HepG2 (cell line): ENCODE measurements at regions not wholly inside any gene's neighbourhood (a gene's known extent, or its start where the extent isn't known, plus 50 kb on each side); places are given as distances from the start of the nearest gene placed in this dataset.

Source experiments
- ATAC-seq: fragments of 200-7000 bp; cut with Tn5 transposase; 3 replicates; pipeline ENCODE4 v1.9.1; 2020; ENCODE audit warnings: mild to moderate bottlenecking, moderate library complexity
- BruUV-seq: library from RNA; stranded (reverse); fragments of 400-500 nt; replicated peaks from 2 replicates; lab custom pipeline; 2021; lab: Mats Ljungman, UMichigan
- CTCF ChIA-PET: fragments of 300-600 bp; formaldehyde crosslinking; extraction: SDS; loops from one replicate; lab custom pipeline; 2021; ENCODE audit warnings: low total read pairs, inconsistent platforms, low intra/inter-chr PET ratio; lab: Yijun Ruan, JAX
- POLR2A ChIA-PET: fragments of 350-600 bp; sonication (Branson Sonifier 250); formaldehyde crosslinking; loops from one replicate; lab custom pipeline; 2020; ENCODE audit warnings: antibody characterized with exemption, inconsistent platforms; lab: Yijun Ruan, JAX
- DNase-seq: peaks from one replicate; pipeline ENCODE4 v3.0.0-alpha.2; 2015; ENCODE audit warnings: low spot score
- FAIRE-seq: peaks from 3 replicates; lab custom pipeline; 2011; peaks lifted over from hg19 to GRCh38; lab: Jason Lieb, UNC
- H2AFZ ChIP-seq: one replicate; pipeline ENCODE4 v1.6.1; 2011; ENCODE audit warnings: low read length, inconsistent platforms
- H3K27ac ChIP-seq: fragments of 300-600 bp; 3 replicates; pipeline ENCODE4 v1.8.0; 2011; ENCODE audit warnings: mixed run types, mild to moderate bottlenecking, mixed read lengths, low read length, inconsistent platforms; ENCODE audit not compliant: insufficient read depth; ENCODE audit errors: extremely low read length
- H3K27me3 ChIP-seq, 2 experiments: fragments of 200-600 bp in 1 of 2; 2 replicates in 1 of 2; 3 replicates in 1 of 2; pipeline versions ENCODE4 v1.6.0 to v1.8.0; 2011; ENCODE audit warnings: low read length in 2 of 2, mild to moderate bottlenecking in 2 of 2, moderate library complexity in 2 of 2, inconsistent platforms in 1 of 2; ENCODE audit not compliant: insufficient read depth in 2 of 2, control insufficient read depth in 1 of 2
- H3K36me3 ChIP-seq, 2 experiments: fragments of 200-600 bp in 1 of 2; replicated peaks in 1 of 2; 2 replicates in 1 of 2; 3 replicates in 1 of 2; pipeline versions ENCODE4 v1.5.1 to v1.8.0; 2011; ENCODE audit warnings: low read length in 2 of 2, inconsistent platforms in 1 of 2; ENCODE audit not compliant: insufficient read depth in 2 of 2, control insufficient read depth in 1 of 2
- H3K4me1 ChIP-seq: 2 replicates; pipeline ENCODE4 v1.5.1; 2012; ENCODE audit warnings: low read length, inconsistent platforms; ENCODE audit not compliant: insufficient read depth
- H3K4me2 ChIP-seq: 2 replicates; pipeline ENCODE4 v1.6.0; 2011; ENCODE audit warnings: low read depth, low read length, inconsistent platforms
- H3K4me3 ChIP-seq, 3 experiments: fragments of 200-600 bp in 1 of 3; sonication (generic), shearing (Covaris generic) in 1 of 3; replicated peaks in 1 of 3; 2 replicates each; pipeline ENCODE4 v1.5.1; 2011 to 2016; ENCODE audit warnings: low read length in 3 of 3, inconsistent platforms in 2 of 3, low read depth in 2 of 3, mild to moderate bottlenecking in 2 of 3, control low read depth in 1 of 3, mixed read lengths in 1 of 3; ENCODE audit not compliant: insufficient read depth in 1 of 3
- H3K79me2 ChIP-seq: one replicate; pipeline ENCODE4 v1.6.1; 2011; ENCODE audit warnings: low read length, inconsistent platforms; ENCODE audit not compliant: insufficient read depth
- H3K9ac ChIP-seq: 2 replicates; pipeline ENCODE4 v1.6.0; 2011; ENCODE audit warnings: mild to moderate bottlenecking, low read depth, low read length, inconsistent platforms; ENCODE audit not compliant: insufficient read depth
- H3K9me3 ChIP-seq: 2 replicates; pipeline ENCODE4 v1.5.1; 2012; ENCODE audit warnings: mild to moderate bottlenecking, low read length
- H4K20me1 ChIP-seq: 2 replicates; pipeline ENCODE4 v1.6.0; 2011; ENCODE audit warnings: inconsistent platforms, mild to moderate bottlenecking, low read length, moderate library complexity; ENCODE audit not compliant: insufficient read depth
- ARNTL ChIP-seq: sonication (generic); formaldehyde crosslinking; IDR thresholded peaks from 2 replicates; pipeline ENCODE4 v1.4.0; 2020; ENCODE audit warnings: mild to moderate bottlenecking, missing genetic modification reagents
- GFI1 ChIP-seq: sonication (generic); formaldehyde crosslinking; IDR thresholded peaks from 2 replicates; pipeline ENCODE4 v1.5.0; 2020; ENCODE audit warnings: missing genetic modification reagents, mild to moderate bottlenecking, borderline replicate concordance
- HINFP ChIP-seq: sonication (generic); formaldehyde crosslinking; IDR thresholded peaks from 2 replicates; pipeline ENCODE4 v1.4.0; 2020; ENCODE audit warnings: low read depth, mild to moderate bottlenecking, missing genetic modification reagents
- HOXA5 ChIP-seq: sonication (generic); formaldehyde crosslinking; IDR thresholded peaks from 2 replicates; pipeline ENCODE4 v1.4.0; 2020; ENCODE audit warnings: missing genetic modification reagents
- KAT7 ChIP-seq: IDR thresholded peaks from 2 replicates; pipeline ENCODE4 v1.6.1; 2018; ENCODE audit warnings: borderline replicate concordance, missing compliant biosample characterization
- ZNF597 ChIP-seq: sonication (generic); formaldehyde crosslinking; IDR thresholded peaks from 2 replicates; pipeline ENCODE4 v1.5.0; 2020; ENCODE audit warnings: missing genetic modification reagents
- ZNF609 ChIP-seq: sonication (generic); formaldehyde crosslinking; IDR thresholded peaks from 2 replicates; pipeline ENCODE4 v1.4.0; 2020; ENCODE audit warnings: mild to moderate bottlenecking, missing genetic modification reagents, borderline replicate concordance
- ZNF687 ChIP-seq: sonication (generic); formaldehyde crosslinking; IDR thresholded peaks from 2 replicates; pipeline ENCODE4 v1.5.1; 2020; ENCODE audit warnings: mild to moderate bottlenecking, missing genetic modification reagents, moderate library complexity
- WGBS: methylation state at CpG from one replicate; pipeline ENCODE4 v1.1.6; 2017; ENCODE audit warnings: low lambda C conversion rate; 5-methylcytosine and 5-hydroxymethylcytosine counted together
- in situ Hi-C: cut with HindIII; loops from 2 replicates; pipeline ENCODE4 v1.10.0; 2017; ENCODE audit warnings: low pct_unique_long_range_greater_than_20kb; ENCODE audit not compliant: extremely low pct_ligation_motif_present
- intact Hi-C: fragments of 100-400 bp; cut with micrococcal nuclease; formaldehyde crosslinking; loops from one replicate; pipeline ENCODE4 v1.10.0; 2022; ENCODE audit not compliant: unreplicated experiment

- H3K9me3 ChIP-seq, result no peaks in the 10 kb centered on the region
- intact Hi-C loops (no loop called here), in situ Hi-C loops (no loop called here)
- H3K9ac ChIP-seq, result no peak overlapping the region
- H3K4me2 ChIP-seq, result peak overlapping the region; percentile 32; the same call in 1 of the 2 replicates
- ATAC-seq (no peak; the same call in 2 of the 3 replicates), DNase-seq (no peak), FAIRE-seq (no peak)
- no peak overlapping the region for H2AFZ ChIP-seq
- no TSS peak for BruUV-seq
- H3K4me3 ChIP-seq, result no peak overlapping the region; a peak in 1 of 6 replicates
- no peak overlapping the region for H3K27ac ChIP-seq
- ChIA-PET POLR2A (no interaction called here), CTCF (no interaction called here)
- no peaks in the 10 kb centered on the region for H4K20me1 ChIP-seq
- TF ChIP-seq HINFP (CRISPR knock-in tag), result no peak
- no peak for TF ChIP-seq ARNTL (CRISPR knock-in tag)
- no peak for TF ChIP-seq ZNF609 (CRISPR knock-in tag)
- TF ChIP-seq ZNF597, result no peak
- no peak for TF ChIP-seq KAT7 (CRISPR knock-in tag)
- peak; percentile 41 for TF ChIP-seq ZNF687 (CRISPR knock-in tag)
- TF ChIP-seq HOXA5, result no peak
- no peak for TF ChIP-seq GFI1
- no peaks in the 10 kb centered on the region for H3K36me3 ChIP-seq
- 58% methylated on average over 13 of the region's 13 CpGs for WGBS
- peaks cover 36% of the 10 kb centered on the region for H3K4me1 ChIP-seq
- H3K27me3 ChIP-seq, result no peaks in the 10 kb centered on the region
- H3K79me2 ChIP-seq, result no peaks in the 10 kb centered on the region
Observed at GRCh38 chr21:38903690-38904139, 98.0 kb downstream of the ETS2 start.
